Large intestine (tissue), 3 donors: ENCODE measurements at regions not wholly inside any gene's neighbourhood (a gene's known extent, or its start where the extent isn't known, plus 50 kb on each side); places are given as distances from the start of the nearest gene placed in this dataset.
"Not testable (repeated sequence)": the region's sequence is repeated elsewhere in the genome, so short reads cannot be mapped to it uniquely, and the experiment has no call there.

ENCODE experiments used
- DNase-seq, 2 donors: peaks; one replicate each; pipeline versions ENCODE4 v3.0.0 to v3.0.0-alpha.2; 2013
- H3K27ac ChIP-seq: one replicate; pipeline ENCODE4 v1.5.1; 2013; ENCODE audit warnings: low read length
- H3K27me3 ChIP-seq: 2 replicates; pipeline ENCODE4 v1.6.1; 2013; ENCODE audit warnings: low read length; ENCODE audit not compliant: control insufficient read depth, insufficient read depth
- H3K36me3 ChIP-seq: 2 replicates; pipeline ENCODE4 v1.6.1; 2013; ENCODE audit warnings: low read length; ENCODE audit not compliant: control insufficient read depth, insufficient read depth
- H3K4me1 ChIP-seq: one replicate; pipeline ENCODE4 v1.6.1; 2013; ENCODE audit warnings: low read length; ENCODE audit not compliant: control insufficient read depth, insufficient read depth
- H3K4me3 ChIP-seq: one replicate; pipeline ENCODE4 v1.5.1; 2013; ENCODE audit warnings: low read length
- H3K9me3 ChIP-seq: one replicate; pipeline ENCODE4 v1.6.1; 2013; ENCODE audit warnings: mild to moderate bottlenecking, low read depth, low read length, moderate library complexity; ENCODE audit not compliant: control insufficient read depth
- WGBS: methylation state at CpG from one replicate; pipeline ENCODE4 v1.1.5; 2013; ENCODE audit warnings: low lambda C conversion rate; ENCODE audit not compliant: insufficient coverage; 5-methylcytosine and 5-hydroxymethylcytosine counted together

DNA sequence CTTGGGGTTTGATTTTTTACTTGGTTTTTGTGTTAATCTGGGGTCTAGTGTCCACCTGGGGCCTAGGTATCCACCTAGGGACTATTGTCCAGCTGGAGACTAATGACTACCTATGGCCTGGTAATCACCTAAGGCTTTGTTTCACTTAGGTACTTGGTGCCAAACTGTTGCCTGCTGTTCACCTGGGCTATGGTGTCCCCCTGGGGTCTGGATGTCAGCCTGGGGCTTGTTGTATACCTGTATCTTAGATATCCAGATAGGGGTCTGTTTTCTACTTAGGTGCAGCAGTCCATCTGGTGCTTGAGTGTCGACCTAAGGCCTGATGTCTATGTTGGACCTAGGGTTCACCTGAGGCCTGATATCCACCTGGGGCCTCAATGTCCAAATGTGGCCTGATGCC lies 193.1 kb downstream of the POTEM start:
- not testable (repeated sequence) for H3K27ac ChIP-seq, H3K36me3 ChIP-seq, DNase-seq, H3K4me1 ChIP-seq, H3K27me3 ChIP-seq, H3K4me3 ChIP-seq, H3K9me3 ChIP-seq
- WGBS, result no CpG with 5 or more reads among the region's 1 CpG

DNA sequence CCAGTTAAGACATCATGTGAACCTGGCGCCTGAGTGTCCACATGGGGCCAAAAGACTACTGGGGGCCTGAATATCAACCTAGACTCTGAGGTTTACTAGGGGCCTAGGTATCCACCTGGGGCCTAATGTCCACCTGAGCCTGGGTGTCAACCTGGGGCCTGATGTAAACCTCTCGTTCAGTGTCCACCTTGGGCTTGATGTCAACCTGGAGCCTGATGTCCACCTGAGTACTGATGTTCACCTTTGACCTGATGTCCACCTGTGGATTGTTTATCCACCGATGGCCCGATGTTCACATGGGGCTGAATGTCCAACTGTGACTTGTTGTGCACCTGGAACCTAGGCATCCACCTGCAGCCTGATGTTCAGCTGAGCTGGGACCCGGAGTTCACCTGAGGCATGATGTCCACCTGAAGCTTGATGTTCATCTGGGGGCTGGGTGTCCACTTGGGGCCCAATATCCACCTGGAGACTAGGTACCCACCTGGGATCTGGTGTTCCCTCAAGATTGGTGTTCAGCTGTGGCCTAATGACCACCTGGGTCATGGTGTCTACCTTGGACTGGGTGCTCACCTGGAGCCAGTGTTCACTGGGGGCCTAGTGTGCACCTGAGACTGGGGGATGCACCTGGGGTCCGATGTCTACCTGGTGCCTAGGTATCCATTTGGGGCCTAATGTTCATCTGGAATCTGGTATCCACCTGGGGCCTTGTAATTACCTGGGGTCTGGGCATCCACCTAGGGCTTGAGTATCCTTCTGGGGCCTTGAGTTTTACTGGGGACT lies 194.2 kb downstream of the POTEM start:
- H3K9me3 ChIP-seq, H3K4me1 ChIP-seq, H3K27me3 ChIP-seq, H3K27ac ChIP-seq, H3K4me3 ChIP-seq, H3K36me3 ChIP-seq: not testable (repeated sequence)
- DNase-seq, result peak in 1 of 2 donors; percentile 1
- 86% methylated on average over 1 of the region's 6 CpGs for WGBS

DNA sequence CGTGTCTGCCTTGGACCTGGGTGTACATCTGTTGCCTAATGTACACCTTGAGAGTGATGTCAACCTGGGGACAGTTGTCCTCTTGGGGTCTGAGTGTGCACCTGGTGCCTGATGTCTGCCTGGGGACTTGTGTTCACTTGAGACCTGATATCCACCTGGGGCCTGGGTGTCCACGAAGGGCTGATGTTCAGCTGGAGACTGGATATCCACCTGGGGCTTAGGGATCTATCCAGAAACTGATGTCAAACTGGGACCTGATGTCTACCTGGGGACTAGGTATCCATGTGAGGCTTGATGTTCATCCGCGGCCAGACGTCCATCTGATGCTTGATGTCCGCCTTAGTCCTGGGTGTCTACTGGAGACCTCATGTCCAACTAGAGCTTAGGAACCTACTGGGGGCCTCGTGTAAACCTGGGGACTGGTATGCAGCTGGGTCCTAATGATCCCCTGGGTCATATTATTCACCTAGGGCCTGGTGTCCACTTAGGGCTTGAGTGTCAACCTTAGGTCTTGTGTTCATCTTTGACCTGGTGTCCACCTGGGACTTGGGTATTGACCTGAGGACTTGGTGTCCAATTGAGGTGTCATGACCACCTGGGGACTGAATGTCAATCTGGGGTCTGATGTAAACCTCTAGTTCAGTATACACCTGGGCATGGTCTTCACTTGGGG lies 194.9 kb downstream of the POTEM start:
- not testable (repeated sequence) for H3K4me1 ChIP-seq, H3K4me3 ChIP-seq, H3K27ac ChIP-seq, H3K9me3 ChIP-seq, H3K27me3 ChIP-seq, H3K36me3 ChIP-seq
- WGBS, result no CpG with 5 or more reads among the region's 7 CpGs
- DNase-seq, result peak in 1 of 2 donors; percentile 3

DNA sequence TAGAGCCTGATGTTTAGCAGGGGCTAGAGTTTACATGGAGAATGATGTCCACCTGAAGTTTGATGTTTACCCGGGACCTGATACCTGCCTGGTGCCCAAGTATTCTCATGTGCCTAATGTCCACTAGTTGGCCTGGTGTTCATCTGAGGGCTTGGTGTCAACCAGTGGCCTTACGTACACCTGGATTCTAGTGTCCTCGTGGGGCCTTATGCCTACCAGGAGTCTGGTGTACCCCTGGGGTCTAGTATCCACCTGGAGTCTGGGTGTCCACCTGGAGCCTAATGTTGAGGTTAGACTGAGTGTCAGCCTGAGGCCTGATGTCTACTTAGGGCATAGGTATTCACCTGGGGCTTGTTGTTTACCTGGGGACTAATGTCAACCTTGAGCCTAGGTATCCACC lies 195.7 kb downstream of the POTEM start:
- H3K4me3 ChIP-seq, H3K9me3 ChIP-seq, H3K27me3 ChIP-seq, H3K27ac ChIP-seq, DNase-seq, H3K4me1 ChIP-seq, H3K36me3 ChIP-seq: not testable (repeated sequence)
- no CpG with 5 or more reads among the region's 3 CpGs for WGBS

DNA sequence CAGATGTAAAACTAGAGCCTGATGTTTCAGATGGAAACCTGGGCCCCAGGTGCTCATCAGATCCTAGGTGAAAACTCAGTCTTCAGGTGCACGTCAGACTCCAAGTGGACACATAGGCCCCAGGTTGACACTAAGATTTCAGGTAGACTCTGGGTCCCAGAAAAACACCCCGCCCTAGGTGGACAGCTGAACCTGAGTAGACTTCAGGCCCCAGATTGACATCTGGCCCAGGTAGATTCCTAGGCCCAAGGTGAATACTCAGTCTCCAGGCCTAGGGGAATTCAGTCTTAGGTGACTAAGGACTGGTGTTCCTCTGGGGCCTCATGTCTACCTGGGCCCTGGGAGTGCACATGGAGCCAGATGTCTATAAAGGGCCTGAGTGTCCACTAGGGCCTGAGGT lies 196.7 kb downstream of the POTEM start:
- H3K4me1 ChIP-seq, H3K36me3 ChIP-seq, H3K27me3 ChIP-seq, DNase-seq, H3K27ac ChIP-seq, H3K9me3 ChIP-seq, H3K4me3 ChIP-seq: not testable (repeated sequence)
- WGBS, result no CpG with 5 or more reads among the region's 2 CpGs

DNA sequence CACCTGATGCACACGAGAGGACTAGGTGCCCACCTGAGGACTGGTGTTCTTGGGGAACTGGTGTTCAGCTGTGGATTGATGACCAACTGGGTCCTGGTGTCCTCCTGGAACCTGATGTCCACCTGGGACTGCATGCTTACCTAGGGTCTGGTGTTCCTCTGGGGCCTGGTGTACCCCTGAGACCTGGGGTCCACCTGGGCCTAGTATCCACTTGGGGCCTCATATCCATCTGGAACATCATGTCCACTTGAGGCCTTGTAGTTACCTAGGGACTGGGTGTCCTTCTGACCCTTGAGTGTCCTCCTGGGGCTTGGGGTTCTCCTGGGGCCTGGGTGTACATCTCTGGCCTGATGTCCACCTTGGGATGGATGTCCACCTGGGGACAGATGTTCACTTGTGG lies 197.2 kb downstream of the POTEM start:
- not testable (repeated sequence) for H3K36me3 ChIP-seq, H3K4me1 ChIP-seq, H3K27ac ChIP-seq, DNase-seq, H3K4me3 ChIP-seq, H3K27me3 ChIP-seq, H3K9me3 ChIP-seq
- WGBS, result no CpG with 5 or more reads among the region's 1 CpG

DNA sequence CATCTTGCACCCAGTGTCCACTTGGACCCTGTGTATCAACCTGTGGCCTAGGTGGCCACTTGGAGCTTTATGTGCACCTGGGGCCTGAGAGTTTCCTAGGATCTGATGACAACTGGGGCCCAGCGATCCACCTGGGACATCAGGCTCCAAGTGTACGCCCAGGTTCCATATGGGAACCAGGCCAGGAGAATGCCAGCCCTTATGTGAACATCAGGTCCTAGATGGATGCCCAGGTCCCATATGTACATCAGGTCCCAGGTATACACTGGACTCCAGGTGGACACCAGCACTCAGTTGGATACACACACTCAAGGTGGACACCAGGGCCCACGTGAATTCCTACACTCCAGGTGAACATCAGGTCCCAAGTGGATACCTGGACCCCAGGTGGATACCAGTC lies 198.8 kb downstream of the POTEM start:
- H3K36me3 ChIP-seq, H3K27ac ChIP-seq, H3K27me3 ChIP-seq, H3K4me1 ChIP-seq, H3K9me3 ChIP-seq, H3K4me3 ChIP-seq, DNase-seq: not testable (repeated sequence)
- no CpG with 5 or more reads among the region's 3 CpGs for WGBS

DNA sequence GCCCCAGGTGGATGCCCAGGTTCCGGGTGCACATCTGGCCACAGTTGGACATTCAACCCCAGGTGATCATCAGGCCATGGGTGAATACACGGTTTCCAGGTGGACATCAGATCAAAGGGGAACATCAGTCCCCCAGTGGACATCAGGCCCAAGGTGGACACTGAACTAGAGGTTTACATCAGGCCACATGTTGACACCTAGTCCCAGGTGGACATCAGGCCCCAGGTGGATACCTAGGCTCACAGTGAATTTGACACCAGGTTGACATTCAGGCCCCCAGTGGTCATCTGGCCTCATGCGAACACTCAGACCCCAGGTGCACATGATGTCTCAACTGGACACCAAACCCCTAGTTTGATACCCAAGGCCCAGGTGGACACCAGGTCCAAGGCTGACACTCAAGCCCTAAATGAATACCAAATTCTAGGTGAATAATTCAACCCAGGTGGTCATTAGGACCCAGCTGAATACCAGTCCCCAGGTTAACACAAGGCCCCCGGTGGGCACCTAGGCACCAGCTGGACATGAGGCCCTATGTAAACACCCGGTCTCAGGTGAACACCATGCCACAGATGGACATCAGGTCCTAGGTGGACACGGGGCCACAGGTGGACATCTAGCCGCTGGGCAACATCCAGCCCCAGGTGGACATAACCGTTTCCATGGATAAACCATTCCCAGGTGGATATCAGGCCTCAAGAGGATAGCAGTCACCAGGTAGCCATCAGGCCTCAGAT lies 200.4 kb downstream of the POTEM start:
- not testable (repeated sequence) for H3K36me3 ChIP-seq, H3K9me3 ChIP-seq, H3K4me1 ChIP-seq, H3K27ac ChIP-seq, H3K27me3 ChIP-seq, H3K4me3 ChIP-seq
- no CpG with 5 or more reads among the region's 8 CpGs for WGBS
- DNase-seq, result peak in 1 of 2 donors; percentile 3

DNA sequence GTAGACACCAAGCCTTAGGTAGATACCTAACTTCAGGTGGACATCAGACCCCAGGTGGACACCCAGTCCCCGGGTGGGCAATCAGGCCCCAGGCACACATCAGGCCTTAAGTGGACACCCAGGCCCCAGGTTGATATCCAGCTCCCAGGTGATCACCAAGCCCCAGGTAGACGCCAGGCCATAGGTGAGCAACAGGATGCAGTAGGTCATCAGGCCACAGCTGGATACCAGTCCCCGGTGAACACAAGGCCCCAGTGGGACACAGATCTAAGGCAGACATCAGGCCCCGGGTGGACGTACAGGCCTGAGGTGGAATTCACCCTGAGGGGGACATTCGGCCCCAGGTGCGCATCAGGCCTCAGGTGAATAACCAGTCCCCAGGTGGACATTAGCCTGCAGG lies 201.0 kb downstream of the POTEM start:
- H3K4me1 ChIP-seq, H3K4me3 ChIP-seq, H3K36me3 ChIP-seq, H3K27ac ChIP-seq, H3K27me3 ChIP-seq, H3K9me3 ChIP-seq: not testable (repeated sequence)
- WGBS, result no CpG with 5 or more reads among the region's 7 CpGs
- peak in 1 of 2 donors; percentile 1 for DNase-seq

DNA sequence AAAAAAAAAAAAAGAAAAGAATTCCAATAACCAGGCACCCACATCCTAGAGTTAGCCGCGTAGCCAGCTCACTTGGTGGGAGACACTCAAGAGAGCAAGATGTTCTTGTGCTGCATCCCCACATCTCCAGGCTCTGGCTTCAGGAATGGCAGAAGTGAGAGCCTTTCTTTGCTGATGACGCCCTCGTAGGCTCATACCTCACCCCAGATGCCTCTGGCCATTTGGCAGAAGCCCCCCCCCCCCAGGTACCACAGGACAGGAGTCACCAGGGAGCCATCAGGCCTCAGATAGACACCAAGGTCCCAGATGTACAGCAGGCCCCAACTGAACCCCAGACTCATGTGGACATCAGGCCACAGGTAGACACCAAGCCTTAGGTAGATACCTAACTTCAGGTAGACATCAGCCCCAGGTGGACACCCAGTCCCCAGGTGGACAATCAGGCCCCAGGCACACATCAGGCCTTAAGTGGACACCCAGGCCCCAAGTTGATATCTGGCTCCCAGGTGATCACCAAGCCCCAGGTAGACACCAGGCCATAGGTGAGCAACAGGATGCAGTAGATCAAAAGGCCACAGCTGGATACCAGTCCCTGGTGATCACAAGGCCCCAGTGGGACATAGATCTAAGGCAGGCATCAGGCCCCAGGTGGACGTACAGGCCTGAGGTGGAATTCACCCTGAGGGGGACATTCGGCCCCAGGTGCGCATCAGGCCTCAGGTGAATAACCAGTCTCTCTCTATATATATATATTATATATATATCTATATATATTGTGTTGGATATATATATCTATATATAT lies 202.5 kb downstream of the POTEM start:
- not testable (repeated sequence) for H3K4me1 ChIP-seq, H3K4me3 ChIP-seq, H3K9me3 ChIP-seq, H3K36me3 ChIP-seq, H3K27me3 ChIP-seq, H3K27ac ChIP-seq, DNase-seq
- WGBS, result no CpG with 5 or more reads among the region's 7 CpGs
